SW480 (cell line): ENCODE measurements at regions not wholly inside any gene's neighbourhood (a gene's known extent, or its start where the extent isn't known, plus 50 kb on each side); places are given as distances from the start of the nearest gene placed in this dataset.
A peak's percentile ranks its signal among the peaks of the same experiment; 100 is the strongest.

Experiments
- DNase-seq: peaks from one replicate; pipeline ENCODE4 v3.0.0-alpha.2; 2016; ENCODE audit warnings: low spot score

DNA sequence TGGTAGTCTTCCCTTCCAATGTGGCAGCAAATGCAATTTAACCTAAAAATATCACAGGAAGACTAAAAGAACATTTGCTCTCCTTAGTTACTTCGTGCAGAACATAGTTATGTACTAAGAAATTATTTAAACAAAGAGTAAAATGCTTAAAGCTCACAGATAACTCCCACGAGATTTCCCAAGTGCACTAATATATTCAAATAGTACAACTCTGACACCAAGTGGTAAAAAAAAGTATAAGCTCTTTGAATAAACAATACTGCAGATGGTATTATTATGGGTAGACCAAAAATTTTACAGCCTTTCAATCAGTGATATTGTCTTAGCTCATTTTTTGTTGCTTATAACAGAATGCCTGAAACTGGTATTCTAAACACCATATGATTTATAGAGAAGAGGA lies 52.8 kb upstream of the FILIP1 start:
- peak; percentile 6 for DNase-seq

DNA sequence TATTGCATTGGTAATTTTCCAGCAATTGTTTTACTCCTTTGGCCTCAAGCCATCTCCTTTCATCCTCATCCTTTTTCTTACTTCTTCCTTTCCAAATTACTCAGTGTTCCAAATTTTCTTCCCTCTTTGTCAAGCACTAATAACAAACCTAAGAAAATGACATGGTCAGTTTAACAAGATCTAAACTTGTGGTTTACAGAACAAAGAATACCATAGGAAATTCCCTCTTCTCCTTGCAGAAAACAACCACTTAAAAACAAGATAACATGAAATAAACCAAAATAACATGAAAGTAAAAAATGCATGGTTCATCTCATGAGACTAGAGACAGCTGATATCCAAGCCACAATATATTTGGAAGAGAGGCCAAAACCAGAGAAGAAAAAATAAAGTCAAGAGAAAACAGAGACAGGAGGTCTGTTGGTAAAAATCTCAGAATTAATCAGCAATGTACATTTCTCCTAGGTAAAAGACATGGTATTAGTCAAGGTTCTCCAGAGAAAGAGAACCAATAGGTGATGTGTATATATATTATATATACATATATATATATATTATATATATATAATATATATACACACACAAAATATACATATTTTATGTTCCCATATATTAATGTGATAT lies 51.0 kb upstream of the SENP6 start:
- DNase-seq = no peak

DNA sequence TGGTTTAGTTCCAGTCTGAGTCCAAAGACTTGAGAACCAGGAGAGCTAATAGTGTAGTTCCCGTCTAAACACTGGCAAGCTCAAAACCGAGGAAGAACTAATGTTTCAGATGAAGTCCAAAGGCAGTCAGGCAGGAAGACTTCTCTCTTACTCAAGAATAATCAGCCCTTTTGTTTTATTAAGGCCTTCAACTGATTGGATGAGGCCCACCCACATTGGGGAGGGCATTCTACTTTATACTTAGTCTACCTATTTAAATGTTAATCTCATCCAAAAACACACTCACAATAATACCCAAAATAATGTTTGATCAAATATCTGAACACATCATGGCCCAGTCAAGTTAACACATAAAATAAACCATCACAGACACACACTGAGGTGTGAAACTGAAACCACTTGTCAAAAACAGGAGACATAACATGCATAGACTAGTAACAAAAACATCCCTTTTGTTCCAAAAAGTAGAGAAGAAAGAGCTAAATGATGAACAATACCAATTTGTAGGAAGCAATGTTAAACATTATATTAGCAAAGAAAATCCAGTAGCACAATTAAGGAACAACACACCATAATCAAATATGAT lies 50.2 kb upstream of the SENP6 start:
- no peak for DNase-seq
